HL-60 (cell line): ENCODE measurements at regions not wholly inside any gene's neighbourhood (a gene's known extent, or its start where the extent isn't known, plus 50 kb on each side); places are given as distances from the start of the nearest gene placed in this dataset.

Experiments used
- DNase-seq, 2 experiments: peaks; one replicate each; pipeline ENCODE4 v3.0.0-alpha.2; 2010 to 2020; ENCODE audit warnings: low read depth in 1 of 2, low spot score in 1 of 2
- H3K27ac ChIP-seq: fragments of 250-450 bp; sonication (Bioruptor Pico); replicated peaks from 2 replicates; pipeline ENCODE4 v1.5.1; 2020; ENCODE audit warnings: mild to moderate bottlenecking, moderate library complexity
- H3K27me3 ChIP-seq: fragments of 250-450 bp; sonication (Bioruptor Pico); 2 replicates; pipeline ENCODE4 v1.5.1; 2021; ENCODE audit warnings: mild to moderate bottlenecking, moderate library complexity; ENCODE audit not compliant: insufficient read depth, poor library complexity, severe bottlenecking
- H3K4me3 ChIP-seq: replicated peaks from 2 replicates; pipeline ENCODE4 v1.5.1; 2011; ENCODE audit warnings: mild to moderate bottlenecking, control low read depth, low read length; ENCODE audit not compliant: insufficient read depth
- CTCF ChIP-seq: IDR thresholded peaks from one replicate; pipeline ENCODE4 v1.5.1; 2011; ENCODE audit warnings: low read length, control low read depth, inconsistent platforms; ENCODE audit not compliant: insufficient read depth
- GABPA ChIP-seq: IDR thresholded peaks from 2 replicates; pipeline ENCODE4 v1.6.1; 2012; ENCODE audit warnings: low read depth
- POLR2AphosphoS5 ChIP-seq: IDR thresholded peaks from 2 replicates; pipeline ENCODE4 v1.6.1; 2012; ENCODE audit warnings: low read depth
- REST ChIP-seq: IDR thresholded peaks from 2 replicates; pipeline ENCODE4 v1.6.1; 2012; ENCODE audit warnings: low read depth; ENCODE audit not compliant: insufficient replicate concordance
- SPI1 ChIP-seq: IDR thresholded peaks from 2 replicates; pipeline ENCODE4 v1.6.1; 2012; ENCODE audit warnings: low read depth, mild to moderate bottlenecking, borderline replicate concordance

GRCh38 chr6:131390322-131390721, 182.7 kb upstream of the ARG1 start:
- TF ChIP-seq POLR2AphosphoS5 (no peak), CTCF (no peak), GABPA (no peak), SPI1 (no peak), REST (no peak)
- Histone ChIP-seq H3K27ac (no peak overlapping the region), H3K27me3 (no peaks in the 10 kb centered on the region), H3K4me3 (no peak overlapping the region)
- DNase-seq, result no peak

- Histone ChIP-seq H3K27me3 (no peaks in the 10 kb centered on the region), H3K4me3 (no peak overlapping the region), H3K27ac (no peak overlapping the region)
- no peak for TF ChIP-seq REST
- no peak for TF ChIP-seq GABPA
- no peak for TF ChIP-seq POLR2AphosphoS5
- no peak for TF ChIP-seq SPI1
- TF ChIP-seq CTCF, result no peak
- DNase-seq, result no peak
Observed at GRCh38 chr6:131391116-131391515, 181.9 kb upstream of the ARG1 start.

- DNase-seq, result no peak
- Histone ChIP-seq H3K4me3 (no peak overlapping the region), H3K27me3 (no peaks in the 10 kb centered on the region), H3K27ac (no peak overlapping the region)
- TF ChIP-seq GABPA, result no peak
- TF ChIP-seq CTCF, result no peak
- no peak for TF ChIP-seq SPI1
- TF ChIP-seq POLR2AphosphoS5, result no peak
Observed at GRCh38 chr6:131393433-131393832, 179.6 kb upstream of the ARG1 start.

- Histone ChIP-seq H3K27me3 (no peaks in the 10 kb centered on the region), H3K4me3 (no peak overlapping the region), H3K27ac (no peak overlapping the region)
- no peak for TF ChIP-seq GABPA
- TF ChIP-seq POLR2AphosphoS5, result no peak
- TF ChIP-seq REST, result no peak
- TF ChIP-seq SPI1, result no peak
- TF ChIP-seq CTCF, result no peak
- DNase-seq, result no peak
Observed at GRCh38 chr6:131394768-131395432, 178.1 kb upstream of the ARG1 start.
